Right hindlimb (tissue), 1 donor: ENCODE measurements at regions not wholly inside any gene's neighbourhood (a gene's known extent, or its start where the extent isn't known, plus 50 kb on each side); places are given as distances from the start of the nearest gene placed in this dataset.

Source experiments
- DNase-seq: peaks from one replicate; pipeline ENCODE4 v3.0.0-alpha.2; 2018

- DNase-seq = no peak
Observed at GRCh38 chrX:45975633-45976032, 569.6 kb downstream of the ZNF674 start.

GRCh38 chrX:45972636-45973035 lies 572.6 kb downstream of the ZNF674 start:
- DNase-seq = no peak

GRCh38 chrX:45959567-45959966 lies 585.7 kb downstream of the ZNF674 start:
- no peak for DNase-seq

GRCh38 chrX:45956191-45956870 lies 588.9 kb downstream of the ZNF674 start:
- DNase-seq = no peak

GRCh38 chrX:45955661-45956060 lies 589.6 kb downstream of the ZNF674 start:
- no peak for DNase-seq

- no peak for DNase-seq
Observed at GRCh38 chrX:45954026-45954425, 591.2 kb downstream of the ZNF674 start.

- no peak for DNase-seq
Observed at GRCh38 chrX:45952030-45952429, 593.2 kb downstream of the ZNF674 start.

GRCh38 chrX:45935408-45935807 lies 609.8 kb downstream of the ZNF674 start:
- no peak for DNase-seq

- DNase-seq = no peak
Observed at GRCh38 chrX:45912316-45912715, 632.9 kb downstream of the ZNF674 start.

GRCh38 chrX:45907786-45908185 lies 637.4 kb downstream of the ZNF674 start:
- DNase-seq = no peak

GRCh38 chrX:45903781-45904201 lies 641.4 kb downstream of the ZNF674 start:
- no peak for DNase-seq

GRCh38 chrX:45900766-45901615 lies 644.2 kb downstream of the ZNF674 start:
- DNase-seq = no peak

GRCh38 chrX:45894864-45895645 lies 650.2 kb downstream of the ZNF674 start:
- DNase-seq = no peak

GRCh38 chrX:45889471-45889870 lies 655.8 kb downstream of the ZNF674 start:
- no peak for DNase-seq

- DNase-seq = no peak
Observed at GRCh38 chrX:45888518-45888917, 656.7 kb downstream of the ZNF674 start.

- DNase-seq = no peak
Observed at GRCh38 chrX:45885931-45886330, 659.3 kb downstream of the ZNF674 start.

GRCh38 chrX:45879512-45879911 lies 665.7 kb downstream of the ZNF674 start:
- no peak for DNase-seq

GRCh38 chrX:45876206-45876605 lies 669.0 kb downstream of the ZNF674 start:
- DNase-seq = no peak

- no peak for DNase-seq
Observed at GRCh38 chrX:45873781-45874180, 671.4 kb downstream of the ZNF674 start.

- no peak for DNase-seq
Observed at GRCh38 chrX:45872480-45872879, 671.8 kb upstream of the DIPK2B start.

- DNase-seq = no peak
Observed at GRCh38 chrX:45868425-45868824, 667.7 kb upstream of the DIPK2B start.

- no peak for DNase-seq
Observed at GRCh38 chrX:45862801-45863200, 662.1 kb upstream of the DIPK2B start.

GRCh38 chrX:45860450-45860849 lies 659.8 kb upstream of the DIPK2B start:
- no peak for DNase-seq

GRCh38 chrX:45859407-45859806 lies 658.7 kb upstream of the DIPK2B start:
- no peak for DNase-seq
